Activated naive CD8-positive, alpha-beta T cell treated with anti-CD3 and anti-CD28 coated beads, Interleukin-2, amount 10 ng/mL, durations not matched to agents 7 days and 5 days (primary cell): ENCODE measurements at regions not wholly inside any gene's neighbourhood (a gene's known extent, or its start where the extent isn't known, plus 50 kb on each side); places are given as distances from the start of the nearest gene placed in this dataset.

ENCODE experiments used
- ATAC-seq: fragments of 150-1000 bp; cut with Tn5 transposase; one replicate; pipeline ENCODE4 v1.10.0; 2021; ENCODE audit warnings: low read depth, moderate library complexity
- POLR2A ChIA-PET: fragments of 350-600 bp; sonication (Branson Sonifier 250); formaldehyde crosslinking; loops from one replicate; lab custom pipeline; 2021; ENCODE audit warnings: antibody characterized with exemption; lab: Charles Lee
- DNase-seq: peaks from one replicate; pipeline ENCODE4 v3.0.0; 2021
- H3K27ac Mint-ChIP-seq: one replicate; pipeline ENCODE4 v1.8.0; 2022; ENCODE audit warnings: mild to moderate bottlenecking, mixed read lengths
- H3K27me3 Mint-ChIP-seq: one replicate; pipeline ENCODE4 v1.8.0; 2022; ENCODE audit warnings: mild to moderate bottlenecking, moderate library complexity, mixed read lengths
- H3K36me3 Mint-ChIP-seq: one replicate; pipeline ENCODE4 v1.8.0; 2021; ENCODE audit warnings: mild to moderate bottlenecking, mixed read lengths
- H3K4me1 Mint-ChIP-seq: one replicate; pipeline ENCODE4 v1.8.0; 2021; ENCODE audit warnings: mixed read lengths
- H3K4me3 Mint-ChIP-seq: one replicate; pipeline ENCODE4 v1.8.0; 2022; ENCODE audit warnings: mild to moderate bottlenecking, moderate library complexity, mixed read lengths
- H3K9me3 Mint-ChIP-seq: one replicate; pipeline ENCODE4 v1.8.0; 2021; ENCODE audit warnings: mixed read lengths

- POLR2A ChIA-PET = no interaction called here
- H3K27me3 Mint-ChIP-seq = no peaks in the 10 kb centered on the region
- no peak overlapping the region for H3K27ac Mint-ChIP-seq
- H3K36me3 Mint-ChIP-seq = no peaks in the 10 kb centered on the region
- peaks cover 7% of the 10 kb centered on the region for H3K9me3 Mint-ChIP-seq
- DNase-seq (no peak), ATAC-seq (no peak)
- H3K4me1 Mint-ChIP-seq = no peaks in the 10 kb centered on the region
- no peak overlapping the region for H3K4me3 Mint-ChIP-seq
These were observed 444.8 kb downstream of the TTLL7 start for GRCh38 chr1:83554174-83554573.

GRCh38 chr1:83552820-83553219, 446.1 kb downstream of the TTLL7 start:
- DNase-seq (no peak), ATAC-seq (no peak)
- POLR2A ChIA-PET = no interaction called here
- Mint-ChIP-seq H3K9me3 (peaks cover 5% of the 10 kb centered on the region), H3K36me3 (no peaks in the 10 kb centered on the region), H3K27ac (no peak overlapping the region), H3K27me3 (no peaks in the 10 kb centered on the region), H3K4me3 (no peak overlapping the region), H3K4me1 (no peaks in the 10 kb centered on the region)

- POLR2A ChIA-PET = no interaction called here
- ATAC-seq (no peak), DNase-seq (no peak)
- no peaks in the 10 kb centered on the region for H3K27me3 Mint-ChIP-seq
- peaks cover 6% of the 10 kb centered on the region for H3K9me3 Mint-ChIP-seq
- no peak overlapping the region for H3K4me3 Mint-ChIP-seq
- no peak overlapping the region for H3K27ac Mint-ChIP-seq
- no peaks in the 10 kb centered on the region for H3K4me1 Mint-ChIP-seq
- H3K36me3 Mint-ChIP-seq = no peaks in the 10 kb centered on the region
These were observed 450.6 kb downstream of the TTLL7 start for GRCh38 chr1:83548311-83548710.

GRCh38 chr1:83547901-83548300, 451.0 kb downstream of the TTLL7 start:
- DNase-seq = no peak
- POLR2A ChIA-PET = no interaction called here
- peaks cover 7% of the 10 kb centered on the region for H3K9me3 Mint-ChIP-seq

GRCh38 chr1:83546874-83547273, 452.1 kb downstream of the TTLL7 start:
- POLR2A ChIA-PET = no interaction called here
- Mint-ChIP-seq H3K9me3 (peaks cover 7% of the 10 kb centered on the region), H3K27ac (no peak overlapping the region), H3K4me3 (no peak overlapping the region), H3K4me1 (no peaks in the 10 kb centered on the region), H3K27me3 (no peaks in the 10 kb centered on the region), H3K36me3 (no peaks in the 10 kb centered on the region)
- DNase-seq = no peak
- ATAC-seq = no peak

More at GRCh38 chr1:83547901-83548300, 451.0 kb downstream of the TTLL7 start:
- H3K27ac Mint-ChIP-seq = no peak overlapping the region
- H3K36me3 Mint-ChIP-seq = no peaks in the 10 kb centered on the region
- ATAC-seq = no peak
- no peaks in the 10 kb centered on the region for H3K4me1 Mint-ChIP-seq
- no peaks in the 10 kb centered on the region for H3K27me3 Mint-ChIP-seq
- H3K4me3 Mint-ChIP-seq = no peak overlapping the region

GRCh38 chr1:83545066-83545862, 453.7 kb downstream of the TTLL7 start:
- H3K4me1 Mint-ChIP-seq = no peaks in the 10 kb centered on the region
- H3K4me3 Mint-ChIP-seq = no peak overlapping the region
- DNase-seq (no peak), ATAC-seq (no peak)
- no peak overlapping the region for H3K27ac Mint-ChIP-seq
- peaks cover 2% of the 10 kb centered on the region for H3K9me3 Mint-ChIP-seq
- no peaks in the 10 kb centered on the region for H3K27me3 Mint-ChIP-seq
- POLR2A ChIA-PET = no interaction called here
- no peaks in the 10 kb centered on the region for H3K36me3 Mint-ChIP-seq

GRCh38 chr1:83543222-83543973, 455.5 kb downstream of the TTLL7 start:
- Mint-ChIP-seq H3K9me3 (peaks cover 2% of the 10 kb centered on the region), H3K4me3 (no peak overlapping the region), H3K27me3 (no peaks in the 10 kb centered on the region), H3K36me3 (peaks cover 2% of the 10 kb centered on the region), H3K27ac (no peak overlapping the region), H3K4me1 (no peaks in the 10 kb centered on the region)
- no peak for DNase-seq
- POLR2A ChIA-PET = no interaction called here
- no peak for ATAC-seq

GRCh38 chr1:83531521-83532309, 467.2 kb downstream of the TTLL7 start:
- Mint-ChIP-seq H3K36me3 (peaks cover 7% of the 10 kb centered on the region), H3K9me3 (peaks cover 9% of the 10 kb centered on the region), H3K4me1 (no peaks in the 10 kb centered on the region), H3K27me3 (no peaks in the 10 kb centered on the region), H3K4me3 (no peak overlapping the region), H3K27ac (no peak overlapping the region)
- POLR2A ChIA-PET = no interaction called here
- ATAC-seq = no peak
- DNase-seq = no peak

GRCh38 chr1:83530506-83530905, 468.4 kb downstream of the TTLL7 start:
- POLR2A ChIA-PET = no interaction called here
- ATAC-seq (no peak), DNase-seq (no peak)
- Mint-ChIP-seq H3K9me3 (peaks cover 7% of the 10 kb centered on the region), H3K36me3 (peaks cover 5% of the 10 kb centered on the region), H3K4me1 (no peaks in the 10 kb centered on the region), H3K27ac (no peak overlapping the region), H3K4me3 (no peak overlapping the region), H3K27me3 (no peaks in the 10 kb centered on the region)

GRCh38 chr1:83527987-83528386, 470.9 kb downstream of the TTLL7 start:
- Mint-ChIP-seq H3K9me3 (peaks cover 5% of the 10 kb centered on the region), H3K27me3 (no peaks in the 10 kb centered on the region), H3K36me3 (peaks cover 3% of the 10 kb centered on the region), H3K27ac (no peak overlapping the region), H3K4me1 (no peaks in the 10 kb centered on the region), H3K4me3 (no peak overlapping the region)
- DNase-seq = no peak
- no peak for ATAC-seq
- POLR2A ChIA-PET = no interaction called here

GRCh38 chr1:83520797-83521196, 478.1 kb downstream of the TTLL7 start:
- Mint-ChIP-seq H3K27ac (no peak overlapping the region), H3K9me3 (peaks cover 2% of the 10 kb centered on the region), H3K4me3 (no peak overlapping the region), H3K4me1 (peaks cover 3% of the 10 kb centered on the region), H3K36me3 (peaks cover 4% of the 10 kb centered on the region), H3K27me3 (no peaks in the 10 kb centered on the region)
- POLR2A ChIA-PET = no interaction called here
- DNase-seq (no peak), ATAC-seq (no peak)

GRCh38 chr1:83516369-83516768, 482.6 kb downstream of the TTLL7 start:
- peaks cover 4% of the 10 kb centered on the region for H3K9me3 Mint-ChIP-seq
- no peak overlapping the region for H3K4me3 Mint-ChIP-seq
- H3K27me3 Mint-ChIP-seq = no peaks in the 10 kb centered on the region
- ATAC-seq (no peak), DNase-seq (no peak)
- peaks cover 16% of the 10 kb centered on the region for H3K36me3 Mint-ChIP-seq
- no peak overlapping the region for H3K27ac Mint-ChIP-seq
- POLR2A ChIA-PET = no interaction called here
- H3K4me1 Mint-ChIP-seq = peaks cover 11% of the 10 kb centered on the region

- DNase-seq (no peak), ATAC-seq (peak; percentile 60)
- Mint-ChIP-seq H3K27me3 (no peaks in the 10 kb centered on the region), H3K4me3 (no peak overlapping the region), H3K9me3 (peaks cover 4% of the 10 kb centered on the region), H3K4me1 (peaks cover 11% of the 10 kb centered on the region), H3K27ac (peak overlapping the region; percentile 24), H3K36me3 (peaks cover 18% of the 10 kb centered on the region)
- POLR2A ChIA-PET = no interaction called here
These were observed 483.3 kb downstream of the TTLL7 start for GRCh38 chr1:83515578-83516154.
